T1000 (cell line): ENCODE measurements at regions not wholly inside any gene's neighbourhood (a gene's known extent, or its start where the extent isn't known, plus 50 kb on each side); places are given as distances from the start of the nearest gene placed in this dataset.

Source experiments
- DNase-seq: peaks from one replicate; lab custom pipeline; 2025; ENCODE audit warnings: mixed read lengths; lab: John Stamatoyannopoulos, UW

GRCh38 chr2:59920307-59920706 is 633.1 kb downstream of the BCL11A start:
- DNase-seq: no peak

- no peak for DNase-seq
Measured at GRCh38 chr2:59919579-59919978, 633.9 kb downstream of the BCL11A start.

- no peak for DNase-seq
Measured at GRCh38 chr2:59912042-59912441, 641.4 kb downstream of the BCL11A start.

GRCh38 chr2:59910166-59910565 is 643.3 kb downstream of the BCL11A start:
- no peak for DNase-seq

GRCh38 chr2:59909147-59909546 is 644.3 kb downstream of the BCL11A start:
- DNase-seq: no peak

GRCh38 chr2:59905731-59906130 is 647.7 kb downstream of the BCL11A start:
- DNase-seq: no peak

- DNase-seq: no peak
Measured at GRCh38 chr2:59903994-59904544, 649.4 kb downstream of the BCL11A start.

- DNase-seq: no peak
Measured at GRCh38 chr2:59900728-59901452, 652.6 kb downstream of the BCL11A start.

GRCh38 chr2:59899692-59900091 is 653.8 kb downstream of the BCL11A start:
- no peak for DNase-seq

- DNase-seq: no peak
Measured at GRCh38 chr2:59896499-59897245, 656.8 kb downstream of the BCL11A start.

- DNase-seq: no peak
Measured at GRCh38 chr2:59893612-59894011, 659.8 kb downstream of the BCL11A start.

- DNase-seq: no peak
Measured at GRCh38 chr2:59892398-59892797, 661.1 kb downstream of the BCL11A start.

- DNase-seq: no peak
Measured at GRCh38 chr2:59889305-59889704, 664.1 kb downstream of the BCL11A start.

- no peak for DNase-seq
Measured at GRCh38 chr2:59888706-59889105, 664.7 kb downstream of the BCL11A start.

GRCh38 chr2:59888015-59888414 is 665.4 kb downstream of the BCL11A start:
- DNase-seq: no peak

- DNase-seq: no peak
Measured at GRCh38 chr2:59887366-59887765, 666.1 kb downstream of the BCL11A start.

GRCh38 chr2:59886759-59887158 is 666.7 kb downstream of the BCL11A start:
- DNase-seq: no peak

- DNase-seq: no peak
Measured at GRCh38 chr2:59885541-59885940, 667.9 kb downstream of the BCL11A start.

- DNase-seq: no peak
Measured at GRCh38 chr2:59884166-59884565, 669.3 kb downstream of the BCL11A start.

- no peak for DNase-seq
Measured at GRCh38 chr2:59882822-59883221, 670.6 kb downstream of the BCL11A start.

- DNase-seq: no peak
Measured at GRCh38 chr2:59882279-59882678, 671.2 kb downstream of the BCL11A start.

- no peak for DNase-seq
Measured at GRCh38 chr2:59881218-59881617, 672.2 kb downstream of the BCL11A start.

GRCh38 chr2:59879700-59880131 is 673.7 kb downstream of the BCL11A start:
- DNase-seq: no peak
